H9 (cell line): ENCODE measurements at regions not wholly inside any gene's neighbourhood (a gene's known extent, or its start where the extent isn't known, plus 50 kb on each side); places are given as distances from the start of the nearest gene placed in this dataset.

Source experiments
- DNase-seq: peaks from one replicate; pipeline ENCODE4 v3.0.0-alpha.2; 2017
- H2AFZ ChIP-seq: one replicate; pipeline ENCODE4 v1.6.1; 2013; ENCODE audit warnings: mild to moderate bottlenecking, low read length, control low read depth, moderate library complexity
- H2AK5ac ChIP-seq: 2 replicates; pipeline ENCODE4 v1.6.1; 2013; ENCODE audit warnings: low read length, control low read depth, mixed read lengths; ENCODE audit not compliant: insufficient read length
- H2BK120ac ChIP-seq: one replicate; pipeline ENCODE4 v1.6.1; 2013; ENCODE audit warnings: low read depth, mild to moderate bottlenecking, low read length, control low read depth, inconsistent platforms; ENCODE audit not compliant: poor library complexity, severe bottlenecking
- H2BK12ac ChIP-seq: 2 replicates; pipeline ENCODE4 v1.6.1; 2013; ENCODE audit warnings: low read length, control low read depth, mixed read lengths, low read depth; ENCODE audit not compliant: insufficient read length
- H2BK15ac ChIP-seq: 2 replicates; pipeline ENCODE4 v1.6.1; 2013; ENCODE audit warnings: low read depth, low read length, control low read depth
- H2BK20ac ChIP-seq: one replicate; pipeline ENCODE4 v1.6.1; 2013; ENCODE audit warnings: low read depth, mild to moderate bottlenecking, low read length, control low read depth, inconsistent platforms; ENCODE audit not compliant: poor library complexity, severe bottlenecking
- H2BK5ac ChIP-seq: 2 replicates; pipeline ENCODE4 v1.6.1; 2013; ENCODE audit warnings: low read length, control low read depth, mixed read lengths; ENCODE audit not compliant: insufficient read length
- H3K14ac ChIP-seq: 2 replicates; pipeline ENCODE4 v1.6.1; 2013; ENCODE audit warnings: low read length, control low read depth; ENCODE audit not compliant: insufficient read depth
- H3K18ac ChIP-seq: 2 replicates; pipeline ENCODE4 v1.6.1; 2013; ENCODE audit warnings: low read depth, mild to moderate bottlenecking, mixed read lengths, low read length, control low read depth; ENCODE audit not compliant: insufficient read length
- H3K23ac ChIP-seq: 2 replicates; pipeline ENCODE4 v1.6.1; 2013; ENCODE audit warnings: low read length, control low read depth, mixed read lengths, low read depth; ENCODE audit not compliant: insufficient read length
- H3K23me2 ChIP-seq: 2 replicates; pipeline ENCODE4 v1.6.1; 2013; ENCODE audit warnings: low read depth, mild to moderate bottlenecking, mixed read lengths, low read length, control low read depth; ENCODE audit not compliant: insufficient read length, poor library complexity, severe bottlenecking
- H3K27ac ChIP-seq: 2 replicates; pipeline ENCODE4 v1.5.1; 2013; ENCODE audit warnings: low read length, control low read depth, mixed read lengths, low read depth; ENCODE audit not compliant: insufficient read length
- H3K27me3 ChIP-seq: 2 replicates; pipeline ENCODE4 v1.6.1; 2013; ENCODE audit warnings: low read length, control low read depth, inconsistent platforms; ENCODE audit not compliant: insufficient read depth
- H3K4ac ChIP-seq: 2 replicates; pipeline ENCODE4 v1.6.1; 2013; ENCODE audit warnings: low read depth, mild to moderate bottlenecking, control low read depth, inconsistent platforms, low read length, moderate library complexity
- H3K4me1 ChIP-seq: 2 replicates; pipeline ENCODE4 v1.6.1; 2013; ENCODE audit warnings: low read length, control low read depth, inconsistent platforms; ENCODE audit not compliant: insufficient read depth
- H3K4me2 ChIP-seq: 2 replicates; pipeline ENCODE4 v1.6.1; 2013; ENCODE audit warnings: low read length, control low read depth, mixed read lengths; ENCODE audit not compliant: insufficient read length, insufficient read depth
- H3K56ac ChIP-seq: 2 replicates; pipeline ENCODE4 v1.6.1; 2013; ENCODE audit warnings: low read depth, mild to moderate bottlenecking, mixed read lengths, low read length, control low read depth; ENCODE audit not compliant: insufficient read length
- H3K79me1 ChIP-seq: 2 replicates; pipeline ENCODE4 v1.6.1; 2013; ENCODE audit warnings: low read depth, mild to moderate bottlenecking, moderate library complexity, low read length, control low read depth, inconsistent platforms; ENCODE audit not compliant: insufficient read depth, poor library complexity, severe bottlenecking
- H3K79me2 ChIP-seq: 2 replicates; pipeline ENCODE4 v1.6.1; 2013; ENCODE audit warnings: low read length, control low read depth, inconsistent platforms; ENCODE audit not compliant: insufficient read depth
- H3K9ac ChIP-seq: 2 replicates; pipeline ENCODE4 v1.6.1; 2013; ENCODE audit warnings: low read length, control low read depth, mixed read lengths; ENCODE audit not compliant: insufficient read length; ENCODE audit errors: extremely low read depth
- H3K9me3 ChIP-seq: one replicate; pipeline ENCODE4 v1.6.1; 2013; ENCODE audit warnings: low read depth, low read length, inconsistent platforms; ENCODE audit not compliant: control insufficient read depth
- H3T11ph ChIP-seq: one replicate; pipeline ENCODE4 v1.6.1; 2013; ENCODE audit warnings: mild to moderate bottlenecking, low read length, control low read depth, inconsistent platforms
- H4K20me1 ChIP-seq: one replicate; pipeline ENCODE4 v1.6.1; 2013; ENCODE audit not compliant: control insufficient read depth, insufficient read length, insufficient read depth
- H4K5ac ChIP-seq: 2 replicates; pipeline ENCODE4 v1.6.1; 2013; ENCODE audit warnings: low read depth, mild to moderate bottlenecking, mixed read lengths, low read length, control low read depth; ENCODE audit not compliant: insufficient read length
- H4K8ac ChIP-seq: replicated peaks from 2 replicates; pipeline ENCODE4 v1.6.1; 2013; ENCODE audit warnings: low read length, control low read depth, mixed read lengths, low read depth; ENCODE audit not compliant: insufficient read length
- H4K91ac ChIP-seq: 2 replicates; pipeline ENCODE4 v1.6.1; 2013; ENCODE audit warnings: low read depth, mild to moderate bottlenecking, moderate library complexity, mixed read lengths, low read length, control low read depth; ENCODE audit not compliant: insufficient read length
- H3K27ac Mint-ChIP-seq, 3 experiments: 2 replicates in 2 of 3; 3 replicates in 1 of 3; pipeline ENCODE4 v1.8.0; 2020 to 2021; ENCODE audit warnings: mixed read lengths in 3 of 3, mild to moderate bottlenecking in 1 of 3, moderate library complexity in 1 of 3
- H3K27me3 Mint-ChIP-seq: 2 replicates; pipeline ENCODE4 v1.8.0; 2021; ENCODE audit warnings: low read depth, mild to moderate bottlenecking, moderate library complexity, mixed read lengths
- H3K36me3 Mint-ChIP-seq, 3 experiments: 2 replicates in 2 of 3; 3 replicates in 1 of 3; pipeline ENCODE4 v1.8.0; 2020 to 2021; ENCODE audit warnings: low read depth in 3 of 3, mixed read lengths in 3 of 3; ENCODE audit not compliant: insufficient read depth in 1 of 3
- H3K4me1 Mint-ChIP-seq, 2 experiments: 2 replicates each; pipeline ENCODE4 v1.8.0; 2020; ENCODE audit warnings: mixed read lengths in 2 of 2
- H3K4me3 Mint-ChIP-seq, 2 experiments: 2 replicates in 1 of 2; 3 replicates in 1 of 2; pipeline ENCODE4 v1.8.0; 2020 to 2021; ENCODE audit warnings: mild to moderate bottlenecking in 2 of 2, mixed read lengths in 2 of 2, moderate library complexity in 1 of 2
- H3K9me3 Mint-ChIP-seq, 2 experiments: 2 replicates in 1 of 2; 3 replicates in 1 of 2; pipeline ENCODE4 v1.8.0; 2020; ENCODE audit warnings: mild to moderate bottlenecking in 2 of 2, mixed read lengths in 2 of 2, moderate library complexity in 1 of 2
- CTCF ChIP-seq: fragments of 200-600 bp; sonication (generic); conservative IDR thresholded peaks from 3 replicates; pipeline ENCODE4 v1.8.0; 2021; ENCODE audit warnings: antibody characterized with exemption, mild to moderate bottlenecking
- WGBS: extraction: QIAGEN DNeasy Blood & Tissue Kit; methylation state at CpG from one replicate; pipeline ENCODE4 v1.1.7; 2013; ENCODE audit warnings: missing lambda C conversion rate, low lambda C conversion rate, mixed read lengths; ENCODE audit not compliant: insufficient read length; ENCODE audit errors: extremely low coverage; 5-methylcytosine and 5-hydroxymethylcytosine counted together

- H3K9ac ChIP-seq, result no peak overlapping the region
- no peak overlapping the region for H2BK5ac ChIP-seq
- H3K9me3 ChIP-seq, result no peaks in the 10 kb centered on the region
- no peaks in the 10 kb centered on the region for H4K20me1 ChIP-seq
- no peaks in the 10 kb centered on the region for H3K79me2 ChIP-seq
- no peak for TF ChIP-seq CTCF
- no peak overlapping the region for H3T11ph ChIP-seq
- H2AK5ac ChIP-seq, result no peak overlapping the region
- no peak overlapping the region for H3K14ac ChIP-seq
- no peak overlapping the region for H3K56ac ChIP-seq
- H3K27me3 ChIP-seq, result no peaks in the 10 kb centered on the region
- no peak overlapping the region for H3K18ac ChIP-seq
- H3K36me3 Mint-ChIP-seq, result no peaks in the 10 kb centered on the region
- H3K27me3 Mint-ChIP-seq, result no peaks in the 10 kb centered on the region
- H3K27ac ChIP-seq, result no peak overlapping the region
- H3K4me1 ChIP-seq, result no peaks in the 10 kb centered on the region
- H2BK120ac ChIP-seq, result no peak overlapping the region
- H2BK20ac ChIP-seq, result no peak overlapping the region
- no peak overlapping the region for H2BK15ac ChIP-seq
- no peak overlapping the region for H3K27ac Mint-ChIP-seq
- DNase-seq, result no peak
- H3K23me2 ChIP-seq, result no peaks in the 10 kb centered on the region
- no peak overlapping the region for H3K4me3 Mint-ChIP-seq
- no peak overlapping the region for H2AFZ ChIP-seq
- no peak overlapping the region for H2BK12ac ChIP-seq
- no peak overlapping the region for H3K4me2 ChIP-seq
- H4K5ac ChIP-seq, result no peak overlapping the region
- no peak overlapping the region for H3K4ac ChIP-seq
- no peak overlapping the region for H3K23ac ChIP-seq
- no peak overlapping the region for H4K8ac ChIP-seq
- no peaks in the 10 kb centered on the region for H3K79me1 ChIP-seq
- no peaks in the 10 kb centered on the region for H3K9me3 Mint-ChIP-seq
- H4K91ac ChIP-seq, result no peak overlapping the region
- no peaks in the 10 kb centered on the region for H3K4me1 Mint-ChIP-seq
- WGBS, result no CpG with 5 or more reads among the region's 2 CpGs
Observed at GRCh38 chr3:88828466-88828865, 279.0 kb upstream of the EPHA3 start.
